HG03064 (cell line): ENCODE measurements at regions not wholly inside any gene's neighbourhood (a gene's known extent, or its start where the extent isn't known, plus 50 kb on each side); places are given as distances from the start of the nearest gene placed in this dataset.

Experiments
- ATAC-seq: cut with Tn5 transposase; IDR thresholded peaks from one replicate; pipeline ENCODE4 v1.9.1; 2021; ENCODE audit warnings: low read depth; ENCODE audit not compliant: unreplicated experiment

DNA sequence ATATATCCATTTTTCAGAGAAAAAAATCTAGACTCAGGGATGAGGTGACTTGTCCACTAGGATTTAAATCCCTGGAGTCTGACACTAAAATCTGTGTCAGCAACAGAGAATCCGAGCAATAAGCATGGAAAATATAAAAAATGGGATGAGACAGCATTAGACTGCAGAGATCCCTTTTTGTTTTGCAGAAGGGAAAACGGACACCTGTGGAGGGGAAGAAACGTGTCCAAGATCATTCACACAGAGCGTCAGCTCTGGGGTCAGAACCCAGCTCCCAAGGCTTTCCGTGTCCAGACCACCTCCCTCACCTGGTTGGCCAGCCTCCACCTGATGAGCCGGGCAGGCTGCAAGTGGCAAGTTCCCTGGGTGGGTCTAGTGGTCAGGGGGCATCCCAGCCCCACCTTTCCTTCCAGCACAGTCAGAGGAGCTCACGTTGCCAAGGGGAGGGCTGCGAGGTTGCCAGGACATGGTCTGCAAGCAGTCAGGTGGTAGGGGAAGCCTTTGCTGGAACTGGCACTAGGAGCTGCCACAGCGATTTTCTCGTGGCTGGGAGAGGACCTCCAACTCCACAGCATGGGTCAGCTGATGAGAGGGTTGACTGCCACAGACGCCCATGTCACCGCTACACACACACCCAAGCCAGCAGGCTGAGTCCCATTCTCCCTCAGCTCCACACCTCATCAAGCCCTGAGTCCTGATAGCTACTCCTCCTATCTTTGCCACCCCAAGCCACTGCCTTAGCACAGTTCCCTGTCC is 65.9 kb upstream of the CPLX2 start:
- ATAC-seq: no peak

DNA sequence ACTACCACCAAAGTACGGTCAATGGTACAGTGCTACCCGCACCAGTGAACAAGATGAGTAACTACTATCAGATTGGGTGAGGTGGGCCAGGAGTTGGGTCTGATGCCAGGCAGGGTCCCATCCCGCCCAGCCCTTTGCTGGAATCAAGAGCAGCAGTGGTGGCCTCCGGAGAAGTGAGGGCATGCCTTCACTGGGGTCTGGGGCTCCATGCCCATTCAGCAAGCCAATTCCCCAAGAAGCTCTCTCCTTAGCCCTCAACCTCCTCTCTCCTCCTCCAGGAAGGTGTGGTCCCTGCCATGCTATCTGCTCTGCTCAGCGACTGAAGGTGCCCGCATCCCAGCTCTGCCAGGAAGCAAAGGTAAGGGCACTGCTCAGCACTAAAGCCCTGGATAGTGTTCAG is 62.7 kb upstream of the CPLX2 start:
- ATAC-seq: no peak

DNA sequence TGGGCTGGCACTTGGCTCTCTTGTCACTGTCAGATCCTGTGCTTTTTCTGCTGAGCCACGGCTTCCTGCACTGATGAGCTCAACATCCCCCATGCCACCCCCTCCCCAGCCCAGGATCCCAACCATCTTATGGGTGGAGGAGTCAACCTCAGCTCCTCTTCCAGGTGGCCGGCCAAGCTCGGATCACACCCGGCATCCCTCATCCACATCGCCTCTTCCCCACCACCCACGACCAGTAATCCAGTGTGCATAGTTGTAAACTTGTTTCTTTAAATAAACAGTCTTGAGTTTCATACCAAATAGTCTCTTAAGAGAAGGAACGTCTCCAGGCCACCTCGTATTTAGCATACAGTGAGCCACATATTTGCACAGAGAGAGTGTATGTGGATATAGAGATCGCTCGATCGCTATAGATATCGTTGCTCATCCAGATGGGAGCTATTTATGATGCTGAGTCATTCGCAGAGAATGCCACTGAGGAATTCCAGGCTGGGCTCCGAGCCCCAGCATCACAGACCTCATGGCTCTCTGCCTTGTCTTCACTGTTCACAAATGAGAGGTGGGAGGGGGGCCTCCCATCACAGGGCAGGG is 61.8 kb upstream of the CPLX2 start:
- ATAC-seq: no peak

DNA sequence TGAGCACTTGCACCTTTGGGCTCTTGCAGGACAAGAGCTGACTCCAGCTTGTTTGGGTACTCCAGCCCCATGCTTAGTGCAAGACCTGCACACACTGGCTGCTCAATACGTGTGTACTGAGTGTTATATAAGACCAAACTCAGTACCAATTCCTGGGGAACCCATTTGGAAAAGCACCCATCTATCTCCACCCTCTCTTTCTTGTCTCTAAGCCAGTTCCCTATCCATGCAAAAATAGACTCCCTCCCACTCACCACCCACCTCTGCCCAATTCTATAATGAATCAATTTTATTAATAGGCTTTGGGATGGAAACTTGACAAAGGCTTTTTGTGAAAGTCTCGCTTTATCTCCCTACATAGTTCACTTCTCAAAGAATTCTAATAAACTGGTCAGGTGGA is 60.9 kb upstream of the CPLX2 start:
- ATAC-seq: no peak

DNA sequence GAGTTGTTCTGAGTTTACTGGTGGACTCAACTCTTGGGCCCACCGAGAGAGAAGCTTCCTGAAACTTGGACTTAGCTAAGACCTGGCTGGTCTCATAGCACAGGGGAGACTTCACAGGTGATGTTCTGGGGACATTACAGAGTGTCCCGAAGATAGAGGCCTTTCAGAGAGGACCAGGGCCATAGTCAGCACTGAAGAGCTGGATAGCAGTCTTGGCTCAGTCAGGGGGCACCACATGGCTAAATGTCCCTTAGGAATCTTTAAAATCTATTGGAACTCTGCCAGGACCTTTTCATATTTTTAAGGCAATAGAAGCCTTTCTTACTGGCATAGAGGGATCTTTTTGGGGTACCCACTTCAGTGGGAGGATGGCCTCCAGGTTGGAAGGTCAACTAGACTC is 59.8 kb upstream of the CPLX2 start:
- no peak for ATAC-seq

DNA sequence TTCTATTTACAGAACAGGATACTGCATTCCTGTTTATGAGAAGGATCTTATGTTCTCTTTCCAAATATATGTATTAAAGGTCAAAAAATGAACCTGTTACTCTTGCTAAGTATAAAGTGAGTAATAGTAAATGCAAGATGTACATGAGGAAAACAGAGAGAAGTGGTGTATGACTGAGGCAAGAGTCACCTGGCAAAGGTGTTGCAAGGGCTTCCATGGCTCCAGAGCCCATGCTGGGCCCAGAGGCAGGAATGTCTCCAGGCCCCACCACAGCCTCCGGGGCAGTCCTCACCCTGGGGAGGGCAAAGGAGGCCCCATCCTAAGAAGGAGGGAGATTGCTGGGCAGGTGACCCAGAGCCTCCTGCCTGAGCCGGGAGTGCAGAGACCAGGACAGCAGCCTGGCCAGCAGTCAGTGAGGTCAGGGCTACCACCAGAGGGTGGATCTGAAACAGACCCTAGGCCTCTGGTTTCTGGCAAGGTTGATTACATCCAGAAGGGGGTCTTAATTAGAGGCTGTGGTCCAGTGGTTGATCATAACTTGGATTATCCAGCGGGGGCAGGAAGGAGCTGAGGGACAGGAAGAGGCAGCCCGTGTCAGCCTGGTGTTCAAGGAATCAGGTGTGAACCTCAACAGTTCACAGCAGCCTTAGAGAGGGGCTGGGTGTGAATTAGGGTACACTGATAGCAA is 57.3 kb upstream of the CPLX2 start:
- ATAC-seq: no peak

DNA sequence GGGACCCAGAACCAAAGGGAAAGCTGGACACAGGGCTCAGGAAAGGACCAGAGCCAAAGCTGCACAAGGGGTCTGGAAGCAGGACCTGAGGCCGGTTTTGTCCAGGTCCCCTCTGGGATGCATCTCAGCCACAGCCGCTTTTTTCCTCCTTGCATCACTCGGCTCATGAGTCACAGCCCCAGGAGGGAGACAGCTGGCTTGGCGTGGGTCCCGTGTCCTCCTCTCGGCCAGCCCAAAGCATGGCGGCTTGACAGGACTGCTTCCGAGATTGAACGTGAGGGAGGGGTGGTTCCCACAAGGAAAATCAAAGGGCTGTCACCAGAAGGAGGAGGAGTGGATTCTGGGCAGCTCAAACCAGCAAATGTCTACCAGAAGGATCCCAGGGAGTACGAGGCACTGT is 56.7 kb upstream of the CPLX2 start:
- ATAC-seq: no peak

DNA sequence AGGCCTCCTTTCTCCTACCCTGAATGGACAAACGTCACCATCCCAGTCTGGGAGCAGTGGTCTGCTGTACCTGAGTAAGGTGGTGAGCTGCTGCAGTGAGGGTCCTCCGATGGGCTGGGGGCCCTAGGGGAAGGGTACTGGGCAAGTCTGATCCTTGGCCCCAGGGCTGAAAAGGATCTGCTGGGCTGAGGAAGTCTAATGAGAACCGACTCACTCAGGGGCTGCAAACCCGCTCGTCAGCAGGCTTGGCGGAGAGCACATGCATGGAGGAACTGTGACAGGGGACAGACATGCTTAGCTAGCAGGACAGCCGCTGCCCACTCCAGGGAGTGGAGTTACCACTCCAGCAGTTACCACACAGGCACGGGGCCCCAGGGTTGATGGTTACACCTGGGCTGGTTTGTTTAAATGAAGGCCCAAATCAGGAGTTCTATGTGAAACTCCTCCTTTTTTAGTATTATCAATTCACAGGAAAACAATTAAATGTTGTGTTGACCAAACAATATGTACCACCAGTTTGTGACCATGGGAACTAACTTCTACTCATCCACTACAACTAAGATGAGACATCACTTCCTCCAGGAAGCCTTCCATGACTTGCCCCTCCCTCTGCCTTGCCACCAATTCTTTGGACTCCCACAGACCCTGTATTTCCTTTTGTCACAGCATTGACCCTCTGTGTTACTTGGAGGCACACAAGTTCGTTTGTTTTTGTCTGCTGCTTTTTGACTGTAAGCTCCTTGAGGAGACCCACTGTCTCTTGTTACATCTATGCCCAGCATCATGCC is 56.1 kb upstream of the CPLX2 start:
- ATAC-seq: no peak

DNA sequence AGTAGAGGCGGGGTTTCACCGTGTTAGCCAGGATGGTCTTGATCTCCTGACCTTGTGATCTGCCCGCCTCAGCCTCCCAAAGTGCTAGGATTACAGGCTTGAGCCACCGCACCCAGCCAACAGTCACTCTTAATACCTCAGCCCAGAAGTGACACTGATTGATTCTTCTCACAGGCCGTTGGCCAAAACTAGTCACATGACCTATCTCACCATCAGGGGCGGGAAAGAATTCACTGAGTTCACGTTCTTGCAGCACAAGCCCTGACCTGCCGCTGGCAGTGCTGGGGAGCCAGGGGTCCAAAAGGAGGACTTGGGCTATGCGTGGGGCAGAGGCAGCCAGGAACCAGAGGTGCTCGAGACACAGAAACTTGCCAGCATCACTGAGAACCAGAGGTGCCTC is 55.0 kb upstream of the CPLX2 start:
- no peak for ATAC-seq

DNA sequence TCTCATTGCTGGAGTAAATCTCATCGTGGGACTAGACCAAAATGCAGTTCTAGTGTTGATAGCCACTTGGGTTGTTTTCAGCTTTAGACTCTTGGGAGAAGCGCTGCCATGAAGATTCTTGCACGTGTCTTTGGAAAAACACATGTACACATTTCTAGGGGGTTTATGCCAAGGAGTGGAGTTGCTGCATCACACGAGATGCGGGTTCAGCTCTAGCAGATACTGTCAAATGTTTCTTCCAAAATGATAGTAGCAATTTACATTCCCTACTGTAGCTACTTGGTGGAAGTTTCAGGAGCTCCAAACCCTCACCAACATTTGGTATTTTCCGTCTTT is 52.3 kb upstream of the CPLX2 start:
- no peak for ATAC-seq

DNA sequence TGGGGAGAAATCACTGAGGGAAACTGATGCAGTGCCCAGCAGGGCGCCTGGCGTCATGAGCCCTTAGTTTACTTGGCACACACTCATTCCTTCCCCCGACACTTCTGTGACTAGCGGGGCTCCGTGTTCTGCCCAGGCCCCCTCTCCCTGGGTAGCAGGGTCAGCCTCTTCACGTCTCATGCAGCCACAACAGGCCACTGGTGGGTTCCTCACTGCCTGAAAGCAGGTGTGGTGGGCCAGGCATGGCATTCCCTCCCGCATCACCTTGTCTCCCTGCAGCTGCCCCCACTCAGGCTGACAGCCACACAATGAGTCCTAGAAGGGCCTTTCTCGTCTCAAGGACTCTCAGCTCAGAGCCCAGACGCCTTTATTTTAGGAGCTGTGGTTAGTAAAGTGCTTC is 51.1 kb upstream of the CPLX2 start:
- no peak for ATAC-seq
